ENCODE measurements at regions not wholly inside any gene's neighbourhood (a gene's known extent, or its start where the extent isn't known, plus 50 kb on each side); places are given as distances from the start of the nearest gene placed in this dataset.
"Not testable (repeated sequence)": the region's sequence is repeated elsewhere in the genome, so short reads cannot be mapped to it uniquely, and the experiment has no call there.

DNA sequence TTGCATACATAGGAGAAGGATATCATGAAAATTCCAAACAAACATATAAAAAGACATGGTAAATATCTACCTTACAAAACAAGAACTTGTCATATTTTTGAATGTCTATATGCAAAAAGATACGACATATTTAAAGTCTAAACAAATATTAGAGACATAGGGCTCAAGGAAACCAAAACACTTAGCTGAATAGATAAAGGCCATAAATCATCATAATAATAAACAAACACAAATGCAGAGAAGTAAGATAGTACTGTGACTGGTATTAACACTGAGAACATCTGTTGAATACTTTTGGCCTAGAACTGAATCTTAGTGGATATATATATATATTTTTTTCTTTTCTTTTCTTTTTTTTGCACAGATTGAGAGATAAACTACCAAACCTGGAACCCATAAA lies 435.8 kb downstream of the KCNJ18 start:
- DNase-seq (no peak), ATAC-seq (no peak)
- intact Hi-C loops (cut with micrococcal nuclease): no loop called here

DNA sequence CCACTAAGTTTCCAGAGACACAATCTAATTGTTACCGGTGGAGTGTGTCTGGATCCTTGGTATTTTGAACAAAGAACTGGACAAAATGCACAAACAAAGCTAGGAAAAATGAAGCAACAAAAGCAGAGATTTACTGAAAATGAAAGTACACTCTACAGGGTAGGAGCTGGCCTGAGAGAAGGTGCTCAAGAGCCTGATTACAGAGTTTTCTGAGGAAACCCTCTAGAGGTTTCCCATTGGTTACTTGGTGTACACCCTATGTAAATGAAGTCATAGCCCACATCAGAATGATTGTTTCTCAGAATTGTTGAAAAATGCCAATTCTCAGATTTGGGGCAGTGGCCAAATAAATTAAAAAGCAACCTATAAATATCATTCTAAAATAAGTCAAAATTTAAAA lies 436.4 kb downstream of the KCNJ18 start:
- DNase-seq: no peak
- intact Hi-C loops (cut with micrococcal nuclease): no loop called here
- no peak for ATAC-seq

DNA sequence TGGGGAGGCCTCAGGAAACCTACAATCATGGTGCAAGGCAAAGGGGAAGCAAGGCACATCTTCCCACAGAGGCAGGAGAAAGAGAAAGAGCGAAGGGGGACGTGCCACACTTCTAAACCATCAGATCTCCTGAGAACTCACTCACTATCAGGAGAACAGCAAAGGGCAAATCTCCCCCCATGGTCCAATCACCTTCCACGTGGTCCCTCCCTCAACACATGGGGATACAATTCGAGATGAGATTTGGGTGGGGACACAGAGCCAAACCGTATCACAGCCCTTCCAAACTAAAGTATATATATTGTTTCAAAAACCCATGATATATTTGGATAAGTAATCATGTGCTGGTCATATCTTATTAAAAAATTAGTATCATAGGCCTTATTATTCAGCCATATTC lies 437.6 kb downstream of the KCNJ18 start:
- DNase-seq; ATAC-seq; intact Hi-C loops (cut with micrococcal nuclease): not testable (repeated sequence)

DNA sequence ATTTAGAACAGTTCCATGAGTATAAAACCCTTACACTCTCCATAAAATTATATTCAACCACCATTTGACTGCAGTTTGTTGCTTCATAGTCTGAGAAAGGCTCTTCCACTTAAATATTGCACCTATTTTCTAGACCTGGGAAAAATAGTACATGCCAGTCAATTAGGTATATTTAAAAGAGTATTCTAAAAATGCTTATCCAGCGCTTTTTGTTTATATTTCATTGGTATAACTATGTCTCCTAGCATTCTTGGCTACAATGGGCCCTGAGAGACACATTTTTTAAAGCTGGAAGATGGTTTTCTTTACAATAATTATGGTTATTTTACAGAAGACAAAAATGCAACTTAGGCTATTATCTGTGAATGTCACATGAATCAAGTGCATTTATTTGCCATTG lies 439.4 kb downstream of the KCNJ18 start:
- intact Hi-C loops (cut with micrococcal nuclease): no loop called here

DNA sequence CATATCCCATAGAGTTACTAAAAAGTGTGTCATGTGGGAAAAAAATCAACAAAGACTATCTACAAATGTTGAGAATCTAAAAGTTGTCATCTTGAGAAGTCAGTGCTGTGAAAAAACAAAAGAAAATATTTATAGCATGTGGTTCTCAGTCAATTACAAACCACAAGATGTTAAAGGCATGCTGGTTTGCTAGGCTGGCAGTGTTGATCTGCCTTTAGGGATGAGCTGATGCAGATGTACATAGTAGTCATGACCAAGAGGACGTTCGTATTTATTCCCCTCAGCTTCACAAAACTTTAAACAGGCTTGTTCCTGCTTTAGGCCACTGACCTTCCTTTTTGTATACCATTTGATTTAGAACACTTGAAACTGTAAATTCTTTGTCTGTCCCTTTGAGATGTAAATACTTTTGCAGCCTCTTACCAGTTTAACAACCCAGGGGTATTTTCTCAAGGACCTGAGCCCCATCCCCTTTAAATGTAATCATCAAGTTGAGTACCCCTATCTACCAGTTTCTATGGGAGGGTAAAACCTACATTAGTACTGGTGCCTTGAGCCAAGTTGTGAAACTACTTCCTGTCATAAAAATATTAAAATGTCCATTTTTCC lies 446.6 kb downstream of the KCNJ18 start:
- intact Hi-C loops (cut with micrococcal nuclease): no loop called here
- DNase-seq (no peak), ATAC-seq (no peak)

More for the DNA sequence above, 439.4 kb downstream of the KCNJ18 start:
- DNase-seq (no peak), ATAC-seq (no peak)

DNA sequence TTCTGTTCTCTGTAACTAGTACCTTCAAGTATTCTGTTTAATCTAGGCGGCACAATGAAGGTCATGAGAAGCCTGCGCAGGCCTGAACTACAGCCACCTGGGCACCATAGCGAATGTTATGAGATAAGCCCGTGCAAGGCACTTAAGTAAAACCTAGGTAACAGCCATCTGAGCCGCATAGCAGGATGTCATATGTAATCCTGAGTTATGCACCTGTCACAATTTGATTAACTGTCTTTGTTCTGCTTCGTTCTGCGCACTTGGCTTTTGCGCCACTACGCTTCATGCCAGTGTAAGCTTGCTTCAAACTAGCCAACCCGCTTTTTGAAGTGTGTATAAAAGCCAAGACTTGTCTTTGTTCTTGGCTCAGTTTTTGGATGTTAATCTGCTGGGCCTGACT lies 449.8 kb downstream of the KCNJ18 start:
- DNase-seq (no peak), ATAC-seq (no peak)
- intact Hi-C loops (cut with micrococcal nuclease): no loop called here

DNA sequence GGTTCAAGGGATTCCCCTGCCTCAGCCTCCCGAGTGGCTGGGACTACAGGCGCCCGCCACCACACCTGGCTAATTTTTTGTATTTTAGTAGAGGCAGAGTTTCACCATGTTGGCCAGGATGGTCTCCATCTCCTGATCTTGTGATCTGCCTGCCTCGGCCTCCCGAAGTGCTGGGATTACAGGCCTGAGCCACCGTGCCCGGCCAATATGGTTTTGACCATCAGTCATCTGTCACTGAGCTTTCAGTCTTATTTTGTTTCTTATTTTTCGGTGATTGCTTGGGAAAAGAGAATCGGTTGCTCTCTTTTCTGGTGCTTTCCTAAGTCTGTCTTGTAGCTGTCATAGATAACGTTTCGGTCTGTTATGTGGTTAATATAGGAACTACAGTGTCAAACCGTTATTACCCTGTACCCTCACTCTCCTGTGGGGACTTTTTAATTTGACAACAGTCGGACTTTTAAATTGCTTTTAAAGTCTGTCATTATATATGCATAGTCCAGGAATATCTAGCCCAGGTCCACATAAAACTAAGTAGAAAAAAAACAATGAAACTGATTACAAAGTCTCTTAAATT lies 453.4 kb downstream of the KCNJ18 start:
- ATAC-seq (no peak), DNase-seq (no peak)
- intact Hi-C loops (cut with micrococcal nuclease): no loop called here

DNA sequence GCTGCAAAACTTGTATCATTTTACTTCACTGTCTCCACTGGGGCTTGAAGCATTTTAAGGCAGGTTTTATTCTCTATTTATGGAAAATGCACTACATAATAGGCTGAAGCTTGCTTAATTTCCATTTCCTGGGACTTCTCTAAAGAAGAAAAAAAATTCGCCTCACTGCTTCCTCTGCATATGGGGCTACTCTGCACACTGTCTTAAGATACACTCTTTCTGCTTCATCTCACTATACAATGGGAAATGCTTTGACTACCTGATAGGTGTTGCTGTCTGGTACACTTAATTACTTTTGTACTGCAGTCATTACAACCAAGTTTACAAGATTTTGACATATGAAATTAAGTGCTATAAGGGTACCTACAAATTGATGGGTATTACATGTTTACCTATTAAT lies 466.0 kb downstream of the KCNJ18 start:
- intact Hi-C loops (cut with micrococcal nuclease): no loop called here
- DNase-seq (no peak), ATAC-seq (no peak)

DNA sequence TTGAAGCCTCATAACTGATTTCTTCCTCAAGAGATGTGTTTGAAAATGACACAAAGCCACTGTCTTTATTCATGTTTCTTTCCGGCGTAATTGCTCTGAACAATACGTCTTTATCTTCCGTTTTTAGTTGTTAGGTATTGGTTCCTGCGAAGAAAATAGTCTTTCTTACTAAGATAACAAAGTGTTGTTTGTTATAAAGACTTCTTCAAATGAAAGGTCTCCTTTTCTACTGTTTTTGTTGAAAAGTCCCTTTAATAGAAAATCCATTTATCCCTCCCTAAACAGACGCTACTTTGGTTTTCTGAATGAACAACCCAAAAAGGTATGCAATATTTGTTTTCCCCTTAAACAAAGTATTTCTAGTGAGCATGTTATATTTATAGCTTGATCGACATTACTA lies 469.1 kb downstream of the KCNJ18 start:
- intact Hi-C loops (cut with micrococcal nuclease): no loop called here
- no peak for ATAC-seq
- no peak for DNase-seq

DNA sequence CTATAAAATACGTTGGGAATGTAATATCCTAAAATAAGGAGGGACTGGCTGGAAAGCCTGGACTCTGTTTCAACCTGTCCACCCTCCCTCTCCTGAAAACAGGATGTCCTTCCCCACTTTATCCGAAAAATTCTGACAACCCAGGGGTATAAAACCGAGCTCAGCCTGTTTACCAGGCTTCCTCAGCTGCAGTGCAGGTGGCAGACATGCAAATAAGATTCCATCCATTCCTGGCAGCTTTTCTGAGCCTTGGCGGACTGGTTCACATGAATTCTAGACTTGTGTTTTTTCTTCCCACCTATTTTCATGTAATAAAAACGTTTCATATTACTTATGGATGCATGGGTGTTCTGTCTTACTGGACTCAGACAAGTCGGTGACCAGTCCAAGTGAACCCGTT lies 479.3 kb downstream of the KCNJ18 start:
- ATAC-seq (no peak), DNase-seq (no peak)
- intact Hi-C loops (cut with micrococcal nuclease): no loop called here

DNA sequence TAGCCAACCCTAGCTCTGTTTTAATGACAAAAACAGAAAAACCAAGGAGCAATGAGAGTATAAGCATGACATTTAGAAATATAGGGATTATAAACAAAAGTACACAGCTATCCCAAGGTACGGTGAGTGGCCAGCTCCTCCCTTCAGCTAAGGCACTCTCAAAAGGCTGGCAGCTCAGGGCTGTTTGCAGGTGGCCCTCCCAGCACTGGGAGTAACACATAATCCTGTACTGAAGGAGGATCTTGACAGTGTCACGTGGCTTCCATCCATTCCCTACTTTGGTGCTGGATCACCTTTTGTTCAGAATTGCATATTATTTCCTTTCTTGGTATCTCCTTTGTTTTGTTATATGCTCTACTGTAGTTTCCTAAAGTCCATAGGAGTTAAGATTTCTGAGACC lies 500.8 kb downstream of the KCNJ18 start:
- DNase-seq: no peak
- intact Hi-C loops (cut with micrococcal nuclease): no loop called here

DNA sequence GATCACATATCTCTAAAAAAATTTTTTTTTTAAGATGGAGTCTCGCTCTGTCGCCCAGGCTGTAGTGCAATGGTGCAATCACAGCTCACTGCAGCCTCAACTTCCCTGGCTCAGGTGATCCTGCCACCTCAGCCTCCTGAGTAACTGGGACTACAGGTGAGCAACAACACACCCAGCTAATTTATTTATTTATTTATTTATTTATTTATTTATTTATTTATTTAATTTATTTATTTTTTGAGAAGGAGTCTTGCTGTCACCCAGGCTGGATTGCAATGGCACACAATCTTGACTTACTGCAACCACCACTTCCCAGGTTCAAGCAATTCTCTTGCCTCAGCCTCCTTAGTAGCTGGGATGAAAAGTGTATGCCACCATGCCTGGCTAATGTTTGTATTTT lies 507.9 kb downstream of the KCNJ18 start:
- intact Hi-C loops (cut with micrococcal nuclease); ATAC-seq; DNase-seq: not testable (repeated sequence)

More for the DNA sequence above, 500.8 kb downstream of the KCNJ18 start:
- ATAC-seq: no peak

DNA sequence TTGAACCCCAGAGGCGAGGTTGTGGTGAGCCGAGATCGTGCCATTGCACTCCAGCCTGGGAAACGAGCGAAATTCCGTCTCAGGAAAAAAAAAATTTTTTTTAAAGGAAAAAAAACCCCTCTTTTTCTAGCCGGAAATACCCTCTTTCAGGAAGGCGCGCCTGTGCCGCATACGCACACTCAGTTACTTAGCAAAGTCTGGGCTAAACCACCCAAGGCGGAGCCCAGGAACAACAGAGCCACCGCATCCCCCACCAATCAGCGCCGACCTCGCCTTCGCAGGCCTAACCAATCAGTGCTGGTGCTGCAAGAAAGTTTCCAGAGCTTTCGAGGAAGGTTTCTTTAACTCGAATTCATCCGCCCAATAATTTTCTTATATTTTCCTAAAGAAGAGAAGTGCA lies 510.4 kb downstream of the KCNJ18 start:
- DNase-seq (no peak), ATAC-seq (no peak)
- intact Hi-C loops (cut with micrococcal nuclease): no loop called here

DNA sequence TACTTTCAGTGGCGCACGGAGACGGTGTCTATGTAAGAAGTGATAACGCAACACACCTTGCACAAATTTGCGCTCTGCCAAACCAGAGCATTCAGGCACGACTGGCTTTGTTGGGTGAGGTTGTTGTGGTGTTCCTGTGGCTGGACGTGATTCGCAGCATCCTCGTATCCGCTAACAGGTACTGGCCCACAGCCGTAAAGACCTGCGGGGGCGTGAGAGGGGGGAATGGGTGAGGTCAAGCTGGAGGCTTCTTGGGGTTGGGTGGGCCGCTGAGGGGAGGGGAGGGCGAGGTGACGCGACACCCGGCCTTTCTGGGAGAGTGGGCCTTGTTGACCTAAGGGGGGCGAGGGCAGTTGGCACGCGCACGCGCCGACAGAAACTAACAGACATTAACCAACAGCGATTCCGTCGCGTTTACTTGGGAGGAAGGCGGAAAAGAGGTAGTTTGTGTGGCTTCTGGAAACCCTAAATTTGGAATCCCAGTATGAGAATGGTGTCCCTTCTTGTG lies 510.9 kb downstream of the KCNJ18 start:
- DNase-seq (no peak), ATAC-seq (no peak)
- intact Hi-C loops (cut with micrococcal nuclease): no loop called here

DNA sequence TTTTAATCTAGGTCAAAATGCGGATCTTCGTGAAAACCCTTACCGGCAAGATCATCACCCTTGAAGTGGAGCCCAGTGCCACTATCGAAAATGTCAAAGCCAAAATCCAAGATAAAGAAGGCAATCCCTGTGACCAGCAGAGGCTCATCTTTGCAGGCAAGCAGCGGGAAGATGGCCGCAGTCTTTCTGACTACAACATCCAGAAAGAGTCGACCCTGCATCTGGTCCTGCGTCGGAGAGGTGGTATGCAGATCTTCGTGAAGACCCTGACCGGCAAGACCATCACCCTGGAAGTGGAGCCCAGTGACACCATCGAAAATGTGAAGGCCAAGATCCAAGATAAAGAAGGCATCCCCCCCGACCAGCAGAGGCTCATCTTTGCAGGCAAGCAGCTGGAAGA lies 511.8 kb downstream of the KCNJ18 start:
- intact Hi-C loops (cut with micrococcal nuclease); ATAC-seq; DNase-seq: not testable (repeated sequence)

DNA sequence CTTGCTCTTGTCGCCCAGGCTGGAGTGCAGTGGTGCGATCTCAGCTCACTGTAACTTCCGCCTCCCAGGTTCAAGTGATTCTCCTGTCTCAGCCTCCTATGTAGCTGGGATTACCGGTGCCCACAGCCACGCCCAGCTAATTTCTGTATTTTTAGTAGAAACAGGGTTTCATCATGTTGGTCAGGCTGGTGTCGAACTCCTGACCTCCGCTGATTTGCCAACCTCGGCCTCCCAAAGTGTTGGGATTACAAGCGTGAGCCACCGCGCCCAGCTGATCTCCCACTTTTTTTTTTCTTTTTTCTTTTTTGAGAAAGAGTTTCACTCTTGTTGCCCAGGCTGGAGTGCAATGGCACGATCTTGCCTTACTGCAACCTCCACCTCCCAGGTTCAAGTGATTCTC lies 517.9 kb downstream of the KCNJ18 start:
- intact Hi-C loops (cut with micrococcal nuclease); DNase-seq; ATAC-seq: not testable (repeated sequence)

DNA sequence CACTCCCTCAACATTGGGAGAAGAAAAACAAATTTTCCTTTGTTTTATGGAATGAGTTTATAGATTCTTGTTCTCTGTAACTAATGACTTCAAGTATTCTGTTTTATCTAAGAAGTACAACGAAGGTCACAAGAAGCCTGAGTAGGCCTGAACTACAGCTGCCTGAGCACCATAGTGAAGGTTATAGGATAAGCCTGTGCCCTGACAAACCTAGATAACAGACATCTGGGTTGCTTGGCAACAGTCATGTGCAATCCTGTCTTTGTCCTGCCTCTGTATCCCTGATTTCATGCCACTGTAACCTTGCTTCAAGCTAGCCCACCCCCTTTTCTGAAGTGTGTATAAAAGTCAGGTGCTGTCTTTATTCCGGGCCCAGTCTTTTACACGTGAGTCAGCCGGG lies 520.8 kb downstream of the KCNJ18 start:
- intact Hi-C loops (cut with micrococcal nuclease); ATAC-seq; DNase-seq: not testable (repeated sequence)

DNA sequence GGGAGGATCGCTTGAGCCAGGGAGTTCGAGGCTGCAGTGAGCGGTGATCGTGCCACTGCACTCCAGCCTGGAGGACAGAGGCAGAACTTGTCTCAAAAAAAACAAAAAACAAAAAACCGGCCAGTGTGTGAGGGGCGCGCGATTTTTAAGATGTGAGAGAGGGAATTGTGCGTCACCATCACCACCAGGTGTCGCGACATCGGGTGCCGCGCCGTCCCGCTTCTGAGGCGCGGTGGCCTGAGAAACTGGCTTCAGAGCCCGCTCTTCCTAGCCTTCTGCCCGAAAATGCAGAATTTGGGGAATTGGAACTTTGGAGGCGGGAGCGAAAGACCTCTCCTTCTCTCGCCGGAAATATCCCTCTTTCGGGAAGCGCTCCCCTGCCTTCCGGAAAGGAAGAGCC lies 524.8 kb downstream of the KCNJ18 start:
- DNase-seq (no peak), ATAC-seq (no peak)
- intact Hi-C loops (cut with micrococcal nuclease): no loop called here

DNA sequence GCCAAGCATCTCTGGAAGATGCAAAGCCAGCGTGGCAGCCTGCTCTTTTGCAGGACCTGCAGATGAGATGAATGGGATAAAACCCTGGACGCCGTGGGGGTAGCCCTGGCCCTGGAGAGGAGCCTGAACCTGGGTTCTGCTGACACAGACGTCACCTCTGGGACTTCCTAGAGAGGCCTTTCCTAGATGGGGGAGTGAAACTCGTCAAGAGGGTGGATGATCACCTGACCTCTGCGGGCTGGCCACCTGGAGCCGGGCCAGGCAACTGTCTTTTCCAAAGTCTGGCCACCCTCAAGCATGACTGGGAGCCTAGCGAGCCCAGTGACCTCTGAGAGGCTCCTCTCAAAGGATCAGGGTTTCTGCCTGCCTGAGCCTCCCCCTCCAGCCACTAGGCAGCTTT lies 529.0 kb downstream of the KCNJ18 start:
- intact Hi-C loops (cut with micrococcal nuclease): no loop called here
- DNase-seq (no peak), ATAC-seq (no peak)

DNA sequence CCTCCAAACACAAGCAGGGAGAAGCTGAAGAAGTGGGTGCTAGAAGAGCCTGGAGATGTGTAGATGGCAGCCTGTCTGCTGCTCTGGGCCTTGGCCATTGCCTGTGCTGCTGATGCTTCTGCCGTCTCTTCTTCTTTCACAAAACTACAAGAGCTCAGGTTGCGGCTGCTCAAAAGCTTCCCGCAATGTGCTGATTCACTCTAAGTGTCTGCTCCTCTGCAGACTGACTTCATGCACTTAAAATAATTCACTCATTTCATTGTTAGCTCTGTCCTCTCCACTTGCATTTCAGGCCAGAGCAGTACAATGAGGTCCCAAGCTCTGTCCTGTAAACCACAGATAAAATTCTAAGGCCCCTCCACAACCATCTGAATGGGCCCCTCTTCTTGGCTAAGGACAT lies 534.2 kb downstream of the KCNJ18 start:
- DNase-seq; intact Hi-C loops (cut with micrococcal nuclease); ATAC-seq: not testable (repeated sequence)

DNA sequence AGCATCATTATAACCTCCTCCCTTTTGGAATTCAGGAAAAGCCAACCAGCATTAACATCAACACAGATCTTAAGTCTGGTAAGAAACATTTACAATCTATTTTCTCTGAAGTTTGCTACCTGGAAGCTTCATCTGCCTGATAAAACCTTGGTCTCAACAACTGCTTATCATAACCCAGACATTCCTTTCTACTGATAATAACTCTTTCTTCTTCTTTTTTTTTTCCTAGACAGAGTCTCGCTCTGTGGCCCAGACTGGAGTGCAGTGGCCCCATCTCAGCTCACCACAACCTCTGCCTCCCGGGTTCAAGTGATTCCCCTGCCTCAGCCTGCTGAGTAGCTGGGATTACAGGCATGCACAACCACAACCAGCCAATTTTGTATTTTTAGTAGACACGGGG lies 534.6 kb downstream of the KCNJ18 start:
- intact Hi-C loops (cut with micrococcal nuclease); DNase-seq; ATAC-seq: not testable (repeated sequence)
